Neural progenitor cell (in vitro differentiated cells): ENCODE measurements at regions not wholly inside any gene's neighbourhood (a gene's known extent, or its start where the extent isn't known, plus 50 kb on each side); places are given as distances from the start of the nearest gene placed in this dataset.

Source experiments
- DNase-seq: peaks from one replicate; pipeline ENCODE4 v3.0.0-alpha.2; 2016; ENCODE audit warnings: low spot score
- H2AFZ ChIP-seq: fragments of 200-600 bp; sonication (generic); replicated peaks from 2 replicates; pipeline ENCODE4 v1.6.1; 2016; ENCODE audit warnings: antibody characterized with exemption
- H3F3A ChIP-seq: fragments of 200-600 bp; sonication (generic); 2 replicates; pipeline ENCODE4 v1.6.1; 2016; ENCODE audit warnings: antibody characterized with exemption, low read depth
- H3K27ac ChIP-seq: fragments of 200-600 bp; sonication (generic); 2 replicates; pipeline ENCODE4 v1.5.1; 2016; ENCODE audit warnings: mild to moderate bottlenecking
- H3K27me3 ChIP-seq: fragments of 200-600 bp; sonication (generic); 2 replicates; pipeline ENCODE4 v1.6.1; 2016; ENCODE audit warnings: mild to moderate bottlenecking, moderate library complexity
- H3K36me3 ChIP-seq: fragments of 200-600 bp; sonication (generic); 2 replicates; pipeline ENCODE4 v1.5.1; 2016
- H3K4me1 ChIP-seq: fragments of 200-600 bp; sonication (generic); 2 replicates; pipeline ENCODE4 v1.6.1; 2016; ENCODE audit warnings: mixed run types
- H3K4me2 ChIP-seq: fragments of 200-600 bp; sonication (generic); 2 replicates; pipeline ENCODE4 v1.6.1; 2016
- H3K4me3 ChIP-seq: fragments of 200-600 bp; sonication (generic); 2 replicates; pipeline ENCODE4 v1.5.1; 2016
- H3K79me2 ChIP-seq: fragments of 200-600 bp; sonication (generic); 2 replicates; pipeline ENCODE4 v1.6.1; 2016; ENCODE audit warnings: low read depth
- H3K9ac ChIP-seq: fragments of 200-600 bp; sonication (generic); 2 replicates; pipeline ENCODE4 v1.6.1; 2016
- H3K9me3 ChIP-seq: fragments of 200-600 bp; sonication (generic); 2 replicates; pipeline ENCODE4 v1.5.1; 2016; ENCODE audit warnings: low read depth
- H4K20me1 ChIP-seq: fragments of 200-600 bp; sonication (generic); 2 replicates; pipeline ENCODE4 v1.6.1; 2016; ENCODE audit warnings: low read depth
- H3K27ac Mint-ChIP-seq: 3 replicates; pipeline ENCODE4 v1.8.0; 2021; ENCODE audit warnings: mixed read lengths
- H3K27me3 Mint-ChIP-seq: 2 replicates; pipeline ENCODE4 v1.8.0; 2022; ENCODE audit warnings: low read depth, mild to moderate bottlenecking, inconsistent platforms, moderate library complexity, mixed read lengths; ENCODE audit not compliant: insufficient read depth
- H3K36me3 Mint-ChIP-seq: 3 replicates; pipeline ENCODE4 v1.8.0; 2021; ENCODE audit warnings: mixed read lengths
- H3K4me1 Mint-ChIP-seq: 3 replicates; pipeline ENCODE4 v1.8.0; 2021; ENCODE audit warnings: mixed read lengths
- H3K4me3 Mint-ChIP-seq: 3 replicates; pipeline ENCODE4 v1.8.0; 2021; ENCODE audit warnings: mild to moderate bottlenecking, moderate library complexity, mixed read lengths
- H3K9me3 Mint-ChIP-seq: 3 replicates; pipeline ENCODE4 v1.8.0; 2020; ENCODE audit warnings: mixed read lengths
- CTCF ChIP-seq: fragments of 200-600 bp; sonication (generic); IDR thresholded peaks from 2 replicates; pipeline ENCODE4 v1.5.1; 2017; ENCODE audit warnings: antibody characterized with exemption, mild to moderate bottlenecking
- EZH2 ChIP-seq: fragments of 200-600 bp; sonication (generic); IDR thresholded peaks from 2 replicates; pipeline ENCODE4 v1.6.1; 2017; ENCODE audit warnings: antibody characterized with exemption, mild to moderate bottlenecking, moderate library complexity
- EZH2phosphoT487 ChIP-seq: fragments of 200-600 bp; sonication (generic); IDR thresholded peaks from 2 replicates; pipeline ENCODE4 v1.6.1; 2017; ENCODE audit warnings: antibody characterized with exemption

- DNase-seq, result no peak
- H3K27me3 Mint-ChIP-seq, result no peaks in the 10 kb centered on the region
- no peak overlapping the region for H2AFZ ChIP-seq
- H3F3A ChIP-seq, result no peaks in the 10 kb centered on the region
- no peaks in the 10 kb centered on the region for H4K20me1 ChIP-seq
- H3K4me2 ChIP-seq, result no peak overlapping the region
- H3K27me3 ChIP-seq, result no peaks in the 10 kb centered on the region
- H3K27ac Mint-ChIP-seq, result no peak overlapping the region
- H3K4me3 ChIP-seq, result no peak overlapping the region
- H3K36me3 ChIP-seq, result no peaks in the 10 kb centered on the region
- no peaks in the 10 kb centered on the region for H3K9me3 ChIP-seq
- peaks cover 16% of the 10 kb centered on the region for H3K4me1 ChIP-seq
- H3K4me3 Mint-ChIP-seq, result no peak overlapping the region
- H3K79me2 ChIP-seq, result no peaks in the 10 kb centered on the region
- TF ChIP-seq EZH2phosphoT487 (no peak), EZH2 (no peak), CTCF (no peak)
- no peaks in the 10 kb centered on the region for H3K9me3 Mint-ChIP-seq
- H3K4me1 Mint-ChIP-seq, result peaks cover 12% of the 10 kb centered on the region
- H3K27ac ChIP-seq, result no peak overlapping the region
- no peaks in the 10 kb centered on the region for H3K36me3 Mint-ChIP-seq
- H3K9ac ChIP-seq, result no peak overlapping the region
Observed at GRCh38 chr3:150352931-150353330, 55.2 kb upstream of the TSC22D2 start.

- Mint-ChIP-seq H3K36me3 (no peaks in the 10 kb centered on the region), H3K9me3 (no peaks in the 10 kb centered on the region), H3K27me3 (no peaks in the 10 kb centered on the region), H3K27ac (no peak overlapping the region), H3K4me1 (peaks cover 13% of the 10 kb centered on the region), H3K4me3 (no peak overlapping the region)
- Histone ChIP-seq H3K27ac (no peak overlapping the region), H3K4me1 (peaks cover 16% of the 10 kb centered on the region), H3K27me3 (no peaks in the 10 kb centered on the region), H3K9me3 (no peaks in the 10 kb centered on the region), H4K20me1 (no peaks in the 10 kb centered on the region), H3K9ac (no peak overlapping the region), H3F3A (no peaks in the 10 kb centered on the region), H3K36me3 (no peaks in the 10 kb centered on the region), H3K79me2 (no peaks in the 10 kb centered on the region), H2AFZ (no peak overlapping the region), H3K4me2 (no peak overlapping the region), H3K4me3 (no peak overlapping the region)
- no peak for TF ChIP-seq CTCF
- no peak for TF ChIP-seq EZH2
- no peak for TF ChIP-seq EZH2phosphoT487
- DNase-seq, result no peak
Observed at GRCh38 chr3:150351398-150351797, 56.7 kb upstream of the TSC22D2 start.

- Histone ChIP-seq H3K79me2 (no peaks in the 10 kb centered on the region), H3K27me3 (no peaks in the 10 kb centered on the region), H3K4me3 (no peak overlapping the region), H3K9ac (no peak overlapping the region), H3K4me1 (peaks cover 16% of the 10 kb centered on the region), H3K4me2 (no peak overlapping the region), H2AFZ (peak overlapping the region; percentile 12), H3K36me3 (no peaks in the 10 kb centered on the region), H3F3A (no peaks in the 10 kb centered on the region), H3K27ac (no peak overlapping the region), H4K20me1 (no peaks in the 10 kb centered on the region), H3K9me3 (no peaks in the 10 kb centered on the region)
- peak; percentile 63 for DNase-seq
- Mint-ChIP-seq H3K27ac (no peak overlapping the region), H3K27me3 (no peaks in the 10 kb centered on the region), H3K9me3 (no peaks in the 10 kb centered on the region), H3K36me3 (no peaks in the 10 kb centered on the region), H3K4me3 (no peak overlapping the region), H3K4me1 (peaks cover 17% of the 10 kb centered on the region)
- no peak for TF ChIP-seq EZH2phosphoT487
- no peak for TF ChIP-seq EZH2
- no peak for TF ChIP-seq CTCF
Observed at GRCh38 chr3:150349314-150350097, 58.6 kb upstream of the TSC22D2 start.
